HG03159 (cell line): ENCODE measurements at regions not wholly inside any gene's neighbourhood (a gene's known extent, or its start where the extent isn't known, plus 50 kb on each side); places are given as distances from the start of the nearest gene placed in this dataset.
"Not testable (repeated sequence)": the region's sequence is repeated elsewhere in the genome, so short reads cannot be mapped to it uniquely, and the experiment has no call there.

Experiments used
- ATAC-seq: cut with Tn5 transposase; IDR thresholded peaks from one replicate; pipeline ENCODE4 v1.9.1; 2021; ENCODE audit warnings: mild to moderate bottlenecking, moderate library complexity; ENCODE audit not compliant: unreplicated experiment

- no peak for ATAC-seq
Observed at GRCh38 chr6:121857551-121857950, 422.1 kb downstream of the GJA1 start.

GRCh38 chr6:121858310-121858709, 422.9 kb downstream of the GJA1 start:
- ATAC-seq, result no peak

- no peak for ATAC-seq
Observed at GRCh38 chr6:121858986-121859385, 423.5 kb downstream of the GJA1 start.

- no peak for ATAC-seq
Observed at GRCh38 chr6:121865811-121866210, 430.4 kb downstream of the GJA1 start.

GRCh38 chr6:121867095-121867494, 431.6 kb downstream of the GJA1 start:
- no peak for ATAC-seq

- ATAC-seq, result no peak
Observed at GRCh38 chr6:121868206-121868605, 432.8 kb downstream of the GJA1 start.

- no peak for ATAC-seq
Observed at GRCh38 chr6:121873595-121873994, 438.1 kb downstream of the GJA1 start.

GRCh38 chr6:121876721-121877120, 441.3 kb downstream of the GJA1 start:
- ATAC-seq, result no peak

- no peak for ATAC-seq
Observed at GRCh38 chr6:121879149-121879548, 443.7 kb downstream of the GJA1 start.

- no peak for ATAC-seq
Observed at GRCh38 chr6:121880831-121881230, 445.4 kb downstream of the GJA1 start.

- no peak for ATAC-seq
Observed at GRCh38 chr6:121881974-121882667, 446.7 kb downstream of the GJA1 start.

- ATAC-seq, result no peak
Observed at GRCh38 chr6:121884091-121884490, 448.6 kb downstream of the GJA1 start.

GRCh38 chr6:121884620-121885019, 449.2 kb downstream of the GJA1 start:
- ATAC-seq, result no peak

GRCh38 chr6:121885399-121886152, 450.1 kb downstream of the GJA1 start:
- no peak for ATAC-seq

- no peak for ATAC-seq
Observed at GRCh38 chr6:121886223-121886830, 450.9 kb downstream of the GJA1 start.

- ATAC-seq, result no peak
Observed at GRCh38 chr6:121887724-121888123, 452.3 kb downstream of the GJA1 start.

- ATAC-seq, result no peak
Observed at GRCh38 chr6:121890307-121890910, 455.0 kb downstream of the GJA1 start.

- ATAC-seq, result not testable (repeated sequence)
Observed at GRCh38 chr6:121895731-121896130, 460.3 kb downstream of the GJA1 start.

GRCh38 chr6:121896363-121896762, 460.9 kb downstream of the GJA1 start:
- ATAC-seq, result no peak

- ATAC-seq, result no peak
Observed at GRCh38 chr6:121896771-121897170, 461.3 kb downstream of the GJA1 start.

- no peak for ATAC-seq
Observed at GRCh38 chr6:121897337-121897760, 461.9 kb downstream of the GJA1 start.

GRCh38 chr6:121901432-121901831, 466.0 kb downstream of the GJA1 start:
- ATAC-seq, result no peak
